ENCODE measurements at regions not wholly inside any gene's neighbourhood (a gene's known extent, or its start where the extent isn't known, plus 50 kb on each side); places are given as distances from the start of the nearest gene placed in this dataset.

DNA sequence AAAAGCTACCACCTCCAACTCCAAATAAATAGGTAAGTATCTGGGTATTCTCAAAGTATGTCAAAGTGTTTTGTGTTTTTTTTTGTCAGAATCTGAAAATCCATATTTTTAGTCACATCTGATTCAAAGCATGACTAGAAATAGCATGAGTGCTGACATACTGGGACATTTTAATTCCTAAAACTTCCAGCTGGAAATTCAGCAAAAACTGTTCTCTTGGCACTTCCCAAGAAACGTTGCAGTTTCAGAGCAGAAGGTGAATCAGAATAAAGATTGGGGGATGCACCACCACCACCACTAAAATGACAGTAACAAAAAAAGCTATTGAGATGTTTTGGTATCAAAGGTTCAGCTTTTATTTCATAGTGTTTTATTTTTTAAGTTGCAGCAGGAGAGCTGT, 724.6 kb upstream of the CELF2 start:
- no peaks in the 10 kb centered on the region for H3K27me3 ChIP-seq
- peaks cover 0 to 10% of the 10 kb centered on the region in 2 donors for H3K4me1 ChIP-seq
- no peak overlapping the region for H3K27ac ChIP-seq
- no peaks in the 10 kb centered on the region for H3K9me3 ChIP-seq
- TF ChIP-seq, protein P1, sequence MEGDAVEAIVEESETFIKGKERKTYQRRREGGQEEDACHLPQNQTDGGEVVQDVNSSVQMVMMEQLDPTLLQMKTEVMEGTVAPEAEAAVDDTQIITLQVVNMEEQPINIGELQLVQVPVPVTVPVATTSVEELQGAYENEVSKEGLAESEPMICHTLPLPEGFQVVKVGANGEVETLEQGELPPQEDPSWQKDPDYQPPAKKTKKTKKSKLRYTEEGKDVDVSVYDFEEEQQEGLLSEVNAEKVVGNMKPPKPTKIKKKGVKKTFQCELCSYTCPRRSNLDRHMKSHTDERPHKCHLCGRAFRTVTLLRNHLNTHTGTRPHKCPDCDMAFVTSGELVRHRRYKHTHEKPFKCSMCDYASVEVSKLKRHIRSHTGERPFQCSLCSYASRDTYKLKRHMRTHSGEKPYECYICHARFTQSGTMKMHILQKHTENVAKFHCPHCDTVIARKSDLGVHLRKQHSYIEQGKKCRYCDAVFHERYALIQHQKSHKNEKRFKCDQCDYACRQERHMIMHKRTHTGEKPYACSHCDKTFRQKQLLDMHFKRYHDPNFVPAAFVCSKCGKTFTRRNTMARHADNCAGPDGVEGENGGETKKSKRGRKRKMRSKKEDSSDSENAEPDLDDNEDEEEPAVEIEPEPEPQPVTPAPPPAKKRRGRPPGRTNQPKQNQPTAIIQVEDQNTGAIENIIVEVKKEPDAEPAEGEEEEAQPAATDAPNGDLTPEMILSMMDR (IDR thresholded peaks at IDR 0.05), result no peak
- H3K36me3 ChIP-seq, result no peaks in the 10 kb centered on the region
- no peak overlapping the region for H3K4me3 ChIP-seq
- DNase-seq (ENCODE audit: low spot score), result no peak

GRCh38 chr10:10293481-10293951, 724.2 kb upstream of the CELF2 start:
- Histone ChIP-seq H3K36me3 (no peaks in the 10 kb centered on the region), H3K27ac (no peak overlapping the region), H3K4me3 (no peak overlapping the region), H3K9me3 (no peaks in the 10 kb centered on the region), H3K4me1 (peaks cover 0 to 10% of the 10 kb centered on the region in 2 donors), H3K27me3 (no peaks in the 10 kb centered on the region)
- TF ChIP-seq, protein P1 (IDR thresholded peaks at IDR 0.05), result no peak
- no peak for DNase-seq (ENCODE audit: low spot score)

DNA sequence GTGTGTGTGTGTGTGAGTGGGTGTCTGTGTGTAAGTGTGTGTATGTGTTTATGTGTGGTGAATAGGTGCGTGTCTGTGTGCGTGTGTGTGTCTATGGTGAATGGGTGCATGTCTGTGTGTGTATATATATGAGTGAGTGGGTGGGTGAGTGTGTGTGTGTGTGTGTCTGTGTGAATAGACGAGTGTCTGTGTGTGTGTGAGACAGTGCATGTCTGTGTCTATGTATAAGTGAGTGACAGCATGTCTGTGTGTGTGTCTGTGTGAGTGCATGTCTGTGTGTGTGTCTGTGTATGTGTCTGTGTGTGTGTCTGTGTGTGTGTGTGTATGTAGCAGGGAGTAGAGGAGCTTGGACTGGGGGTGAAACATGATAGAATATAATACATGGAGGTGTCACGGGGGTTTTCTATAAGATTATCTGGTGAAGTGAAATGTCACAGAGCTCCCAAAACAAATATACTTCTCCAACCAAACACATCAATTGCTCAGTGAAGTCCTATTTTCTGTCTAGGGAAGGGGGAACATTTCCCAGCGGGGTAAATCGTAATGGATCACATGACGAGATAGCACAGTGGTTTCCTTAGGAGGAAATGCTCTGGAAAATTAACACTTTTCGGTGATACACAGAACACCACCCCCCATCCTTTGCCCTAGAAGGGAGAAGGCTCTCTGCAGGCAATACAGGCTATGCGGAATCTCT, 723.3 kb upstream of the CELF2 start:
- Histone ChIP-seq H3K4me3 (no peak overlapping the region), H3K27ac (no peak overlapping the region), H3K27me3 (no peaks in the 10 kb centered on the region), H3K9me3 (no peaks in the 10 kb centered on the region), H3K4me1 (peaks cover 0 to 10% of the 10 kb centered on the region in 2 donors), H3K36me3 (no peaks in the 10 kb centered on the region)
- TF ChIP-seq, protein P1 (IDR thresholded peaks at IDR 0.05), result no peak
- no peak for DNase-seq (ENCODE audit: low spot score)

GRCh38 chr10:10294881-10295529, 722.7 kb upstream of the CELF2 start:
- peaks cover 0 to 10% of the 10 kb centered on the region in 2 donors for H3K4me1 ChIP-seq
- H3K36me3 ChIP-seq, result no peaks in the 10 kb centered on the region
- no peak overlapping the region for H3K4me3 ChIP-seq
- H3K27me3 ChIP-seq, result no peaks in the 10 kb centered on the region
- no peak overlapping the region for H3K27ac ChIP-seq
- no peak for DNase-seq (ENCODE audit: low spot score)
- no peaks in the 10 kb centered on the region for H3K9me3 ChIP-seq
- TF ChIP-seq, protein P1 (IDR thresholded peaks at IDR 0.05), result no peak

- TF ChIP-seq, protein P1 (IDR thresholded peaks at IDR 0.05), result no peak
- no peak overlapping the region for H3K27ac ChIP-seq
- H3K4me1 ChIP-seq, result peaks cover 0 to 10% of the 10 kb centered on the region in 2 donors
- no peaks in the 10 kb centered on the region for H3K36me3 ChIP-seq
- no peak overlapping the region for H3K4me3 ChIP-seq
- DNase-seq (ENCODE audit: low spot score), result no peak
- H3K9me3 ChIP-seq, result no peaks in the 10 kb centered on the region
- no peaks in the 10 kb centered on the region for H3K27me3 ChIP-seq
These were observed 722.1 kb upstream of the CELF2 start for GRCh38 chr10:10295537-10295936.

All from right atrium auricular region (tissue), 2 donors.